GM21360 (cell line): ENCODE measurements at regions not wholly inside any gene's neighbourhood (a gene's known extent, or its start where the extent isn't known, plus 50 kb on each side); places are given as distances from the start of the nearest gene placed in this dataset.

ENCODE experiments used
- ATAC-seq: cut with Tn5 transposase; IDR thresholded peaks from one replicate; pipeline ENCODE4 v1.9.1; 2021; ENCODE audit warnings: mild to moderate bottlenecking, moderate library complexity; ENCODE audit not compliant: unreplicated experiment

DNA sequence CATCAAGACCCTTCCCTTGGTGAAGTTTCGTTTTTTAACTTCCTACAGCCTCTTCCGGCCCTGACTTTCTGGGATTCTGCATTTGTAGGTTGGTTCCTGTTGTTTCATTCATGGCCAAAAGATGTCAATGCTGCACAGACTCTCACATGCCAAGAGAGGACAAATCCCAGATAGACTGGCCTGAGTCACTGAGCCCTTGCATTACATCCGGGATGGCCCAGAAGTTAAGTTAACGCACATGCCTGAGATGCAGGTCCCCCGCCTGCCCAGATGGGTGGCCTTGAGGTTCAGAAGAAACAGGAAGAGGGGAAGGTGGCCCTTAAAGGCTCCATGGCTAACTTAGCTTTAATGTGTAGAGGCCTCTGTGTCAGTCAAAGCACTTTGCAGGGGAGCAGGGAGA lies 51.6 kb upstream of the SRGAP3 start:
- ATAC-seq: no peak

DNA sequence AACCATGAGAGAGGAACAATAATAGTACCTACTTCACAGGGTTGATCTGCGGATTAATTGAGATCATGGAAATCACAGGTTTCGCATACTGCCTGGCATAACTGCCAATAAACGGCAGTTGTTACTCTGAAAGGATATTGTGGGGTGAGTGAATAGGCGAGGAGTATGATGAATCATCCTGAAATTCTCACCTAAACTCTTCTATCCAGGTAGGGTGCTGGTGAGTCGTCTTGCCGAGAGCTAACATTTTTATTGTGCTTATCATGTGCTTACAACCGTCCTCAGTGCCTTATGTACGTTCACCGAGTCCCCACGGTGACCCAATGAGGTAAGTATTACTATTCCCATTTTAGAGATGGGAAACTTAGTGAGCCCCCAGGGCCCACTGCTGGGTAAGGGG lies 52.4 kb upstream of the SRGAP3 start:
- no peak for ATAC-seq

DNA sequence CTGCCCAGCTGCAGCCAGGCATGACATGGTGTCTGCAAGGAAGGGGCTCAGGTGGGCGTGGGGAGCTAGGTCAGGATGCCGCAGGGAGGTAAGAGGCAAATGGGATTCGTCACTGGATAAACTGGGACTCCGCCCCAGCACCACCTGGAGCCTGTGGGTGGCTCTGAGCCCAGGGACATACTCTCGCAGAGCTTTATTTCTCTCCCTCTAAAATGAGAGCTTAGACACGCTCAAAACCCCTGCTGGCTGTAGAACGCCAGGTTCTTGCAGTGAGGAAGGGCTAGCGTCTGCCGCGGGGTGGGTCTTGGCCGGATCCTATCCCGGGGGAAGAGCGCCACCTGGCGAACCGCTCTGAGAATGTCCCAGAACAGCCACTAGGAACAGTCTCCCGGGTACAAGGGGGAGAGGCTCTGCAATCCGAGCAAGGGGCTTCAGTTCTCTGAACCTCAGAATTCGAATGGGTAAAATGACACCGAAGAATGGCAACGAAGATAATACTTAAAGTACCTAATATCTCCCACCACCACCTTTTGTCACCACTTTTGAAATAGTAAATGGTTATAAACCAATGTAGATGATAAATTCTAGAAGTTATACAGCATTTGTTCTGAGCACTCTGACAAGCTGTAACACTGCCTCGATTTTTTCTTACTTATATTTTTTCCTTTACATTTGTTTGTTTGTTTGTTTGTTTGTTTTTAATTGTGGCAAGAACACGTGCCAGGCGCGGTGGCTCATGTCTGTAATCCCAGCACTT lies 53.2 kb upstream of the SRGAP3 start:
- ATAC-seq: peak; percentile 87

DNA sequence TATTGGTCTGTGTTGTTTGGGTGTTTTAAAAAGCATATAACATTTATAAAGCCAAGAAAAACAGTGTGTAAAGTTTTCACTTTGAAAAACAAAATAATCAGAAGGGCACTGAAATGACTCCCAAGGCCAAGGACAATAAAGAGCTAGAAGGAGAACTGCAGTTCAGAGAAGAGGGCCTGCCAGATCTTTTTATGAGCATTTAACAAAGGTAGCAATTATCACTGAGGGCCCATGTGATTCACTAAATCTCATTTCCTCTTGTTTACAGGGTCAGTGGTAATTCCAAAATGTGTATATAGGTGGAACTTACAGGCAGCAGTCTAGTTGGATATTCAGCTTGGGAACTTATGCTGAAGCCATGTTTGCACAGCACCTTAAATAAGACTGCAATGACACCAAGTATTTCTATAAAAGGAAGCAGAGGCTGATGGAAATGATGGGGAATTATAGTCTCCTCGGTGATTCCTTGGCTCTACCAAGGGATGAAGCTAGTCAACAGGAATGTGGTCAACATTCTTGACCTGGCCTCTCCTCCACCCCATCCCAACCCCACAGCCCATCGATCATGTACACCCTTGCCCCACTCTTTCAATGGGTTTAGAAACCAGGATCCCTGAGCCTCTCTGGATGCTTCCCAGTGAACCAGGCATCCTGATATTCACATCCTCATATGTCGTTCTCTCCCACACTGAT lies 54.4 kb upstream of the THUMPD3 start:
- ATAC-seq: no peak

DNA sequence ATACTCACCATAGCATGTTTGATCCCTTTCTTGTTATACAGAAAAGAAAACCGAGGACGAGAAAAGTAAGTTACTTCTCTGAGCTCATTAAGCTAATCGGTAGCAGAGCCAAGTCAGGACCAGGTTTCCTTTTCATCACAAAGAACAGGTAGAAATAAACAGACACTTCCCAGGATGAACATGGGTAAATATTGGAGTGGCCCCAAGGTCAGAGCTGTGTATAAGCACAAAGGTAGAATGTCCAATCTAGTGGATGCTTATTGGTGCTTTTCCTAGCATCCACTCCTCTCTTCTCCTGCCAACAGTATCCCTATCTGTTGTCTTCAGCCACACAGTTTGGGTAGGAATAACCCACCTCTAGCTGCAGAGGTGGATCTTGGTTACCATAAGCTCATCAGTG lies 52.8 kb upstream of the THUMPD3 start:
- no peak for ATAC-seq

DNA sequence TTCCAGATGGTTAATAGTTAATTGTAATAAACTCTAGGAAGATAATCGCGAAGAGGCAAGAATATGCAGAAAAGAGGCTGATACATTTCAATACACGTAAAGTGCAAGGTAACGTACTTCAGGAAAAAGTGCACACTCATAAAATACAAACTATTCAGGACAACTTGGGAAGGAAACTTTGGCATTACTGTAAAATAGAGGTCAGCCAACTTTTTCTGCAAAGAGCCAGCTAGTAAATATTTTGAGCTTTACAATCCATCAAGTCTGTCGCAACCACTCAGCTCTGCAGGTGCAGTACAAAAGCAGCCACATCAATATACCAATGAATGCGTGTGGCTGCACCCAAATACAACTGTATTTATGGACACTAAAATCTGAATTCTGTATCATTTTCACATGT lies 51.6 kb upstream of the THUMPD3 start:
- no peak for ATAC-seq
